ENCODE measurements at regions not wholly inside any gene's neighbourhood (a gene's known extent, or its start where the extent isn't known, plus 50 kb on each side); places are given as distances from the start of the nearest gene placed in this dataset.

GRCh38 chr7:1378610-1379601 is 80.4 kb downstream of the MICALL2 start:
- DNase-seq, result no peak

- no peak for DNase-seq
Observed at GRCh38 chr7:1380231-1380815, 78.9 kb downstream of the MICALL2 start.

- DNase-seq, result no peak
Observed at GRCh38 chr7:1380821-1381580, 78.3 kb downstream of the MICALL2 start.

- DNase-seq, result no peak
Observed at GRCh38 chr7:1382553-1383397, 76.5 kb downstream of the MICALL2 start.

- no peak for DNase-seq
Observed at GRCh38 chr7:1383398-1384112, 75.7 kb downstream of the MICALL2 start.

DNA sequence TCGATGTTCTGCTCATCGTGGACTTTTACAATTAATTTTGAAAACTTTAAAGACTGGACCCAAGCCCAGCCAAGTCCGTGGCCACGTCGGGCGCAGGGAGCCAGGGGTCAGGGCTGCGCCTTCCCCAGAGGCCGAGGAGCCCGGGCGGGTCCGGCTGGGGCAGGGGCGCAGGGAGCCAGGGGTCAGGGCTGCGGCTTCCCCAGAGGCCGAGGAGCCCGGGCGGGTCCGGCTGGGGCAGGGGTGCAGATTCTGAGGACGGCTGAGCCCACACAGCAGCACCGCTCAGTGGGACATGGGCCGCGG is 75.2 kb downstream of the MICALL2 start:
- no peak for DNase-seq
